Activated T-helper 9 cell treated with anti-CD3 and anti-CD28 coated beads, Interleukin-2, amount 50 U/mL, for 16 hours (primary cell): ENCODE measurements at regions not wholly inside any gene's neighbourhood (a gene's known extent, or its start where the extent isn't known, plus 50 kb on each side); places are given as distances from the start of the nearest gene placed in this dataset.
"Not testable (repeated sequence)": the region's sequence is repeated elsewhere in the genome, so short reads cannot be mapped to it uniquely, and the experiment has no call there.

Experiments
- DNase-seq: peaks from one replicate; pipeline ENCODE4 v3.0.0-alpha.2; 2020; ENCODE audit warnings: low read depth

DNA sequence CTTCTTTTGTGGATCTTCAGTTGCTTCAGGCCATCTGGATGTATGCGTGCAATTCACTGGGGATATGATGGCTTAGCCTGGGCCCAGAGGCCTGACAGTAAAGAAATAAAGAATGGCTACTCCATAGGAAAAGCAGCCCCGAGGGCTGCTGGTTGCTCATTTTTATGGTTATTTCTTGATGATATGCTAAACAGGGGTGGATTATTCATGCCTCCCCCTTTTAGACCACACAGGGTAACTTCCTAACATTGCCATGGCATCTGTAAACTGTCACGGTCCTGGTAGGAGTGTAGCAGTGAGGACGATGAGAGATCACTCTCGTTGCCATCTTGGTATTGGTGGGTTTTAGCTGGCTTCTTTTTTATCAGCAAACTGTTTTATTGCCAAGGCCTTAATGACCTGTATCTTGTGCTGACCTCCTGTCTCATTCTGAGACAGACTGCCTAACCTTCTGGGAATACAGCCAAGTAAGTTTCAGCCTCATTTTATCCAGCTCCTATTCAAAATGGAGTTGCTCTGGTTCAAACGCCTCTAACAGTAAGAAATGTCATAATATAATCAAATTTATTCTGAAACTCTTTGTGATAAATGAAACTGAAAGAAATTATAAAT lies 60.5 kb downstream of the DSEL start:
- no peak for DNase-seq

DNA sequence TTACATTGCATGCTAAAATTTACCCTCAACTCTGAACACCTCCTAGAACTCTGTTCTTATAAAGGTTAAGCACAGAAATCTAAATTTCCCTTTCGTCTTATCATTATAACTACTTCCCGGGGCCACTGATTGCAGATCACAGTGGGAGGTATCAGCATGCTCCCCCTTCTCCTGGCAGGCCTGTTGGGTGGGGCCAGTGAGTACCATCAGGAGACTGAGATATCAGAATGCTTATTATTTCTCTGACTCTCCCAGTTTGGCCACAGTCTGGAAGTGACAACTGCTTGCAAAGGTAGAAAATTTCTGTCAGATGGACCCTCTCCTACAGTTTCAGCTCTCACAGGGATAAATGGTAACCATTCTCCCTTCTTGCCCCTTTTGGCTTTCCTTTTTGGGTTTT lies 62.6 kb downstream of the DSEL start:
- no peak for DNase-seq

DNA sequence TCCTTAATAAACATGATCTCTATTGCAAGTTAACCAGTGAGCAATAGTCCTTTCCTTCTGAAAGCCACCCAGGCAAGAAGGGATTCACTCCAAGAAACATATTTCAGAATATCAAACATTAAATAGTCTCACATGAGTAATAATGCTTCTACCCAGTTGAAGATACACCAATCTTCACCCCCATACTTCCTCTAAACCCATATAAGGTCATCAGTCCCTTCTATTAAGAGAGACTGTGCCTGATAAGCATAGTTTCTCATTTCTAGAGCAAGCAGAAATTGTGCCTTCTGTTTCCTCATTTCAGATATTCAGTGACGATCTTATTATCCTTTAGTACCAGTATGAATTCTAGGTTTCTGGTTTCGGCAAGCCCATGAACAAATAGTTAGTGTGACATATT lies 64.6 kb downstream of the DSEL start:
- DNase-seq = no peak

DNA sequence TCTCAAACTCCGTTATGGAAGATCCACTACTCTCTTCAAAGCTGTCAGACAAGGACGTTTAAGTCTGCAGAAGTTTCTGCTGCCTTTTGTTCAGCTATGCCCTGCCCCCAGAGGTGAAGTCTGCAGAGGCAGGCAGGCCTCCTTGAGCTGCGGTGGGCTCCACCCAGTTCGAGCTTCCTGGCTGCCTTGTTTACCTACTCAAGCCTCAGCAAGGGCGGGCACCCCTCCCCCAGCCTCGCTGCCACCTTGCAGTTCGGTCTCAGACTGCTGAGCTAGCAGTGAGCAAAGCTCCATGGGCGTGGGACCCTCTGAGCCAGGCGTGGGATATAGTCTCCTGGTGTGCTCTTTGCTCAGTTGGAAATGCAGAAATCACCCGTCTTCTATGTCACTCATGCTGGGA lies 65.4 kb downstream of the DSEL start:
- not testable (repeated sequence) for DNase-seq

DNA sequence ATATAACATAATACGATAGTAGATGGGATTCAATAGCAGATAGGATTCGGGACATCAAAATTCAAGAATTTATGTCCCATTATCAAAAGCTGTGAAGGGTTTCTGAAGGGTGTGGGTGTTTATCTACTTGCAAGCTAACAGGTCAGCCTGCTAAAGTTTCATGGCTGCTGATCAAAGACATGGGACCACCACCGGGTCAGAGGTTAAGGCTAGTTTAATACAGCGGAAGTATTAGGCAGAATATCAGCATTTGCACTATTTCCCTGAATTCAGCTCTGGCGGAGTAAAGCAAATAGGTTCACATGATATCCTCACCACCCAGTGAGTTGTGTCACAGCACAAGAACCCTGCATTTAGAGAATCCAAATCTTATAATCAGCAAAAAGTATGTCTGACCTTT lies 82.5 kb downstream of the DSEL start:
- no peak for DNase-seq

DNA sequence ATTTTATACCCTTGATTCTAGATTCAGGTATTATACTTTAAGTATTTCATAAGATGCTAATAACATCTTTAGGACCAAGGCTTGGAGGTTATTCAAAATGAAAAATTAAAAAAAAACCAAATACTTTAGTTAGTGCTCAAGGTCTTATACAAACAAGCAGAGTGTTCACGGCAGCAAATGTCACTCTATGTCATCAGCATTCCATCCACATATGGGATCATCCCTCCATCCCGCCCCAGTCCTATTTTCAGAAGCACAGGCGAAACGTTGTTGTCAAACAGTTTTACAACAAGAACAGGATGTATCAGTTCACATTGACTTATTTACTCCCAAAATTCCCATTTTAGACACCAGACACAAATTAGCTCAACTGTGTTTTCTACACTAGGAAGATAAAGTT lies 83.7 kb downstream of the DSEL start:
- DNase-seq = no peak

DNA sequence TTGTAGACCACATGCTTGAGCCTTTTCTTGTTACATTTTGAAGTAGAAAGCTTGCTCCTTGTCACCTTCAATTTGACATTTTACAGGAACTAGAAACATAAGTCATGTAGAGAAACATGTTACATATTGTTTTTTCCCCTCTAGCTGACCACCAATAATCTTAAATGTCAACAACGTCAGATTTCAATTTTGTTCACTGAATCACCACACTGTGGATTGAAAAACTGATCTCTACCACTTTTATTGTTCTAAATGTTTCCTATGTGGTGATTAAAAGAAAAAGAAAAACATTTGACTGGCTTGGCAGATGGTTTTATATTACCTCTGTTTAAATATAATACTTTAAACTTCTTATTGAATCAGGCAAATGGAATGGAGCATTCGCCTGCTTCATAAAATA lies 87.7 kb downstream of the DSEL start:
- no peak for DNase-seq

DNA sequence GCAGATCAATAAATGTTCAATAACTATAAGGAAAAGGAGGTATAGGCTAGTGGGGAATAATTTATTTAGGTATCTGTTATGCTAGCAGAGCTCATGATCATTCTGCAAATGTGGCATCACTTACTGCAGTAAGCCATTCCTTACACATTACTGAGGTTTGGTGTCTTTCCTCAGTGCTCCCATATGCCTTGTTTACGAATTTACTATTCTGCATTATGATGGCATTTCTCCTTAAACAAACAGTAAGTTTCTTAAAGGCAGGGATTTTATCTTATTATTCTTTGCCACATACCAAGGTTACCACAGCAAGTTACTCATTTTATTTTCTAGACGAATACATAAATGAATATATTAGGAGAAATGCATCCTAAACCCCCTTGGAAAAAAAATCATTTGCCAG lies 88.4 kb downstream of the DSEL start:
- no peak for DNase-seq

DNA sequence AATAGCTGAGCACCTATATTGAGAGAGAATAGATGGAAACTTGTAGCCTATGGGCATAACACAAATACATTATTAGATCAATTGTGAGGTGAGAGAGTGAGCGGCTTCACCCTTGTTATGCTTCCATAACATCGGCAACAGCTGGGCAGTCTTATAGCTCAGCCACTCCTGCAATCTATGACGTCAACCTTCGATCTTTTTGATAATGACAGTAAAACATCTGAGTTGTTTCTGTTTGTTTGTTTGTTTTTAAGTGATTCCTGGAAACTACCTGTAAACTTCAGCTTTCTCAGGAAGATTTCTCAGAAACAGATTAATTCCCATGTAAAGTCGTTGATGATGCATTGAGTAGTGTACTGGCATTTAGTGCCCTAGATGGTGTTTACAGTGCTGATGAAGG lies 90.0 kb downstream of the DSEL start:
- no peak for DNase-seq

DNA sequence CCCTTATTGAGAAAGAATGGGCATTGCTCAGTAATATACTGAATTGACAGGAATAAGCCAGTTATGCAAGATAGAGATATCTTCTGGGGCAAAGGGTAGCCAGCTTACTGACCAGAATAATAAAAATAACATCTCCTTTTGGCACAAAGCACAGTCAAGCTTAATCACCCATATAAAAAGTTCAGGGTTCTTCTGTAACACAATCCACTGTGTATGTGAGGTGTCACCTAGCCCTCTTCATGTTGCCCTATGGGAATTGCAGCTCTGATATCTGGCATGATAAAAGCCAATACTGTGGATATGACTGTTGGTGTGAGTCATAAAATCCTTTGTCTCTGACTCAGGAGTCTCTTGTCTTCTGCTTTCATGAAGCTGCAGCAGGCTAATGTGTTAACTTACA lies 90.8 kb downstream of the DSEL start:
- no peak for DNase-seq

DNA sequence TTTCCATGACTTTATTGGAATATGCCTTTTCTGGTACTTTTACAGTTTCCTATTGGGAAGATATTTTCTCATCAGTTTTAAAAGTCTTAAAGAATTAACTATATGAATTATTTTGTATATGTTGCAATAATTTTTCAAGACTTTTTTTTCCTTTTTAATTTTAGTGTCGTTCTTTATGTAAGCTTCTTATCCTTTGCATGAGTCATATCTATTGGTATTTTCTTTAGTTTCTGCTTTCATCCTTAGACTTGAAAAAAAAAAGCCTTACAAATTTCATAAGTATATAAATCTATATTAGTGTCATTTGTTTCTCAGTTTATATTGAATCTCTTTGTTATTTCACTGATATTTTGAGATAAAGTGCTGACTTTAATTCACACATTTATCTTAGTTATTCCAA lies 94.9 kb downstream of the DSEL start:
- no peak for DNase-seq

DNA sequence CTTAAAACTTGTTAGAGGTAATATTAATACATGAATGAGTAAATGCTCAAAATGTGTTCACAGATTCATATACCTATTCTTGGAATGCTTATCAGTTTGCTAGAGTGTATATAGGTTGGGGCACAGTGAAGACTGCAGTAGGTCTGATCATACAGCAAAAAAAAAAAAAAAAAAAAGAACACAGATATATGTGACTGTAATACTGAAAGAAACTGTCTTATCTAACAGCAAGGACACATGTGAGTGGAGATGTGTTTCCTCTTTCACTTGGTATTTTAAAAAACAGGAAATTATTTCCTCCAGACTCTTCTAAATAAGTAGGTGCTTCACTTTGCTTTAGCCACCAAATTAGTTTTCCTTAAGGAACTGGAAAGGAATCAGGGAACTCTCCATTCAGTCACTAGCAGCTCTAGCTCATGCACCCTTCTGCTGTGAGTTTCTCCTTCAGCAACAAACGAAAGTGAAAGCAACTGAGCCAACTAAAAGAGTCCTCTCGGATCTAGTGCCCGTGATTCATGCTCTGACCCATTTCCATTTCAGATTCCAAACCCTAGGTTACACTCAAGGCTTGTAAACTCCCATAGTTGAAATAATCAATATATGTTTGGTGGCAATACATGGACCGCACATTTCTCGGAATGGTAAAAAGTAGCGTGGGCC lies 98.5 kb downstream of the DSEL start:
- DNase-seq = no peak

DNA sequence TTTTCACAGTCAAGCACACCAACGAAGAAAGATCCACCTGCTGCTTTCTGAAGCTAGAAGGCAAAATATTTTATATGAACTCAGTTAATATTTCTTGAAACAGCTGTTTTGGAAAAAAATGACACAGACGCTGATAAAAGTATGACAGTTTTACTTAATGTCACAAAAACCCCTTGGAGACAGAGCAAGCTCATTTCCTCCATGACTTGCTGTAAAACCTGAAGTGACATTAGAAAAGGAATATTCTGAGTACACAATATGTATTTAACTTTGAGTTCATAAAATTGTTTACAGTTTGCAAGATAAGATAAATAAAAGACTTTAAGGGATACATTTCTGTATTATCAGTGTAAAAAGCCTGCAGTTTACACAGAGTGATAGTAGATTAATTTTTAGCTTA lies 105.4 kb downstream of the DSEL start:
- no peak for DNase-seq

DNA sequence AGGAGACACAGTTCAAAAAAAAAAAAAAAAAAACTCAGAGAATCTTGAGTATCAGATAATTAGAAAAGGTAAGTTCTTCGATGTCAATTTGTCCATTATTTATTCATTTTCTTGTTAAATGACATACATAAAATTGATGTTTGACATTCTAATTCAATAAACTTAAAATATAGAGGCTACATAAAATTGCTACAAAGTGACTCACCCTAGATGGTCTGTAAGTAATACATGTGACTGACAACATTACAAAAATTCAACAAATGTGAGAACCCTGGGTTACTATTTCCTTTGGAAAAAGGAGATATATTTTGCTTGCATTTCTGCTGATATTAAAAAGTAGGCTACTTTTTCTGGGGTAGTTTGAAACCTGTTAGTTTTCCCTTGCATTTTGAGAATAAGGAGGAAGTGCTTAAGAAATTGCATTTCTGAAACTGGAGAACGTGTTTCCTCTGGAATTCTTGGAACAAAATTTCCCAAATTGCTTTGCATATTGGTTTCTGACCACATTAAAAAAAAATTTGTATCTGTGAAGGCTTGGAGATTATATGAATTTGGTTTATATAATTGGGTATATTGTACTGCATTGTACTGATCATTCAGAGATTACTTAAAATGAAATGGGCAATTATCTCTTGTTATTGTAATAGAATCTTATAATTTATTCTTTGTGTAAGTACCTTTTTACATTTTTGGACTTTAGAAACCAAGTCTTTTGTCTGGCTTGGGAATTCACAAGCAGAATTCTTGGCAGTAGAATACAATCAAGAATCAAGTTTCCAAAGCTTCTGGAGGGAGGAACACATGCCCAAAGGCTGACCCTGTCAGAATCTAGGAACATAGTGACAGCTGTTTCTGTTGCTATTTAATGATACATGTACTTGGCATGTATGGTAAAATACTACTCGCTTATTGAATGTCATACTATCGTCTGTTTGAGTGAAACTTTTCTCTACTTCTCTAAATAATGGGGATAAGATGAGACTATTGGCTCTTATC lies 106.1 kb downstream of the DSEL start:
- DNase-seq = no peak

DNA sequence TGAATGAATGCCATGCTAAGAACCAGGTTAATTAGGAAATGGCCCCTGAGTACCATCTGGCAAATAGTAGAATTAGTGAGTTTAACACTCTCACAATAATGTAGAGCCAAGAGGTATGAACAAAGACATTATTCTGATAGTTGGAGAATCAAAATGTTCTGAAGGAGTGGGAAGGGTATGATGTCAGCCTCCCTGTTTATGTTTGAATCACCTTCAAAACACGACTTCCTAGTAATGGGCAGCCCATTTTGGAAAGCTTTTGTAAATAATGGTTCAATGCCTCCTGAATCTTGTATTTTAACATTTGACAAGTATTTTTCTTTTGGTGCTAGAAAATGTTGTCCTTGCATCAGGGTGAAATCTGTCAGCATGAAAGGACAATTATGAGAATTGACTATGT lies 108.3 kb downstream of the DSEL start:
- DNase-seq = no peak

DNA sequence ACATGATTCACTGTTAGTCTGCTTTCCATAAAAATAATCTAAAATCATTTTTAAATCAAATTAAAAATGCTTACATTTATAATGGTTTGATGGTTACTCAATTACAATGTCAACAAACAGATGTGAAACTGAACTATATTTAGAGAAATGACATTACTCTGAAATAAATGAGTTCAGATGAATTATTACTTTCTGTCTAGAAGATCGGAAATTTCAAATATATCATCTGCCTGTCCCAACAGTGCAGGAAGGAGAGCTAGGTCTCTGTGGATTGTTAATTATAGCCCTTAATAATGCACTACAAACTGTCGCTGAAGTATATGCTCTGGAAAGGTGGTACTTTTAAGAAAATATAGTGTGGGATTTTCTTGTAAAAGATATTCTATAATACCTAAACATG lies 109.8 kb downstream of the DSEL start:
- DNase-seq = no peak

DNA sequence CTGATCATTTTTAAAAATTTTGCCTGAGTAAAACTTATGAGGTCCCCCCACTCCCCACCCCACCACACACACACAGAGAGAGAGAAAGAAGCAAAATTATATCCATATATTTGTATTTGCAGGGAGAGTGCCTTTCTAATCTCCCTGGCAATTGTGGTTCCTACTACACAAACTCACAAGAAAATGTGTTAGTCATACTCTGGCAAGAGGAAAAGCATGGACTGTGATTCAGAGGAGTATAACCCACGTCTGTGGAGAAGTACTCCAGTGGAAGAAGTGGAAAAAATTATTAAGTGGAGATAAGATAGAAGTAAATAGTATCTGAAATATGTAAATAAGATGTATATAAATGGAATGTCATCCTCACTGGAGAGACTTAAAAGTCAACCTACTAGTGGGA lies 114.0 kb downstream of the DSEL start:
- DNase-seq = no peak

DNA sequence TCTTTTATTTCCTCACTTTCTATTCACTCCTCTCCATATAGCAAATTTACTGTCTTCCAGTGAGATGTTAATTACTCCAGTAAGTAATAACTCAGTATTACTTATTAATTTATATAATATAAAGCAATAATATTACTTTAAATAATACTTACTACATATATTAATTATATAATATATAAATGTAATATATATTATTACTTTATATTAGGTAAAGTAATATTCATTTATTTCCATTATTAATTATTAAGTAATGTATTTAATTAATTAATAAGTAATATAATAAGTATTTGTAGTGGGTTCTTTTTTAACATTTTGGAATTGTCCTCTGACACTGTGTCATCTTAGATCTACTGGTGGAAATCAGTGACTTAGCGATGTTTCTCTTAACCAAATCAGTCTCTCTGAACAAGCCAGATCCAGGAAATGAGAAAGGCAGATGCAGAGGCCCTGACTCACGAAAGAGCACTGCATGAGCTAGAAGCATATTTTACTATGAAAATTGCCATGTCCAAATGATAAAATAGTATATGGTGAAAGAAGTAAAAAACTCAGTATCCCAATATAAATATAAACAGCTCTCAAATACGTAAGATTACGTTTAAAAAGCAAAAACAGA lies 115.9 kb downstream of the DSEL start:
- DNase-seq = no peak

DNA sequence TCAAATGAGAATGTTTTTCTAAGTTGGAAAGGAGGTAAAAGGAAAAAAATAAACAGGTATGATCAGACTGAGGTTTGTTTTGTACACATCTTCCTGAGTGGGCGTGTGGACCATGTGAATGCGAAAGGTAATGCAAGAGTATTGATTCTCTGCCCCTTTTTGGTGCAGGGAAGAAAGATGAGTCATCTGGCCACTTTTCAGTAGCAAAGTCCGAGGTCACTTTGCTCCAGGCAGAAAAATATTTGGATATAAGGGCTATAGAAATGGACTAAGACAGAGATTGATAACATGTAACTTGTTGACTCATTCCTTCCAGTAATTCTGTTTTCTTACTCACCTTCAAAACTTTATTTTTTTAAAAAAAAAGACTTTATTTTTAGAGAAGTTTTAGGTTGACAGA lies 130.5 kb downstream of the DSEL start:
- no peak for DNase-seq

DNA sequence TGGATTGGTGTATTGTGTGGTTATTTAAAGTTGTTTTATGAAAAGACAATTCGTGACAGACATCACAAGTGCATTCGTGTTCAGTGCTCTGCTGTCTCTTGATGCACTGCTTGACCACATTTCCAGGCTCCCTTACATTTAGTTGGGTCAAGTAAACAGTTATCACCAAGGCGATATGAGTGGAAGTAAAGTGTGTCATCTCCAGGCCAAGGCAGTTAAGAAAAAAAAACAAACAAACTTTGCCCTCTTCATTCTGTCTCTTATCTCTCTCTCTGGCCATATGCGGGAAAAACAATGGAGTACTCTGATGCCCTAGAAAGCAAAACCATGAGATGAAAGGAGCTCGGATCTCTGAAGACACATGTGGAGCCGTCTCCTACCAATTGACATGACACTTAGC lies 131.1 kb downstream of the DSEL start:
- no peak for DNase-seq

DNA sequence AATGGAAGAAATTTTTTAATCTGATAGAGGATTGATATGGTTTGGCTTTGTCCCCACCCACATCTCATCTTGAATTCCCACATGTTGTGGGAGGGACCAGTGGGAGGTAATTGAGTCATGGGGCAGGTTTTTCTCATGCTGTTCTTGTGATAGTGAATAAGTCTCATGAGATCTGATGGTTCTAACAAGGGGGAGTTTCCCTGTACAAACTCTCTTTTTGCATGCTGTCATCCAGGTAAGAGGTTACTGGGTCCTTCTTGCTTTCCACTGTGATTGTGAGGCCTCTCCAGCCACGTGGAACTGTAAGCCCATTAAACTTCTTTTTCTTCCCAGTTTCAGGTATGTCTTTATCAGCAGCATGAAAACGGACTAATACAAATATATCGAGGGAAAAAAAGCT lies 132.5 kb downstream of the DSEL start:
- DNase-seq = peak; percentile 10

DNA sequence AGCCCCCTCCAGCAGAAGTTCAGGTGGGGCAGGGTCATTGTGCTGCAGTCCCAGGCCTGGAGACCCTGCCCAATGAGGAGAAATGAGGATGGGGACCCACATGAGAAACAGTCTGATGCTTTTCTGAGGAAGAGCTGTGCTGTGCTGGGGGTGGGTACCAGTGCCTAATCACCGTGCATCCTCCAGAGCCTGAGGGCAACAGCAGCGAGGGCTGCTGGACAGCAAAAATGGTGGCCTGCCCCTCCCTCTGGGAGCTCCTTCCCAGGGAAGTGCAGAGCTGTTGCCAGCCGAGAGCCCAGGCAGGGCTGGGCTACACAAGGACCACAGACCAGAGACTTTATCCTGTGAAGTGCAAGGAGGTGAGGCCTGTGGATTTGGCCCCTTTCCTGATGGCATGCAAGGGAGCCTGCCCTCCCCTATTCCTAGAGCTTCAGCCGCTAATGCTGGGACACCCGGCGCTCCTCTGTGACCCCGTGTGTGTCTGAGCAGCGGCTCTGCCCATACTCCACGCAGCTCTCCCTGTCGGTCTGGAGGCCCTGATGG lies 134.8 kb downstream of the DSEL start:
- DNase-seq = no peak
